PC-9 (cell line): ENCODE measurements at regions not wholly inside any gene's neighbourhood (a gene's known extent, or its start where the extent isn't known, plus 50 kb on each side); places are given as distances from the start of the nearest gene placed in this dataset.

Experiments used
- BruUV-seq: library from RNA; stranded (reverse); fragments of 400-500 nt; replicated peaks from 2 replicates; lab custom pipeline; 2021; lab: Mats Ljungman, UMichigan
- CTCF ChIA-PET: fragments of 300-600 bp; sonication (Branson Sonifier 250); formaldehyde crosslinking; loops from one replicate; lab custom pipeline; 2022; ENCODE audit warnings: antibody characterized with exemption; lab: Charles Lee
- POLR2A ChIA-PET: fragments of 300-600 bp; sonication (Branson Sonifier 250); formaldehyde crosslinking; loops from one replicate; lab custom pipeline; 2022; ENCODE audit warnings: antibody characterized with exemption; ENCODE audit not compliant: unreplicated experiment; lab: Charles Lee
- DNase-seq, 2 experiments: peaks; one replicate each; pipeline versions ENCODE4 v3.0.0 to v3.0.0-alpha.2; 2015 to 2022; ENCODE audit warnings: mixed read lengths in 1 of 2
- H2AFZ ChIP-seq: fragments of 200-600 bp; sonication (generic); 2 replicates; pipeline ENCODE4 v1.8.1; 2017; ENCODE audit warnings: antibody characterized with exemption
- H3F3A ChIP-seq: fragments of 200-600 bp; sonication (generic); 2 replicates; pipeline ENCODE4 v1.8.1; 2017; ENCODE audit warnings: antibody characterized with exemption, mild to moderate bottlenecking, low read depth; ENCODE audit not compliant: insufficient read depth
- H3K27ac ChIP-seq: fragments of 200-600 bp; sonication (generic); 2 replicates; pipeline ENCODE4 v1.6.1; 2016; ENCODE audit warnings: mixed run types
- H3K27me3 ChIP-seq: fragments of 200-600 bp; sonication (generic); 2 replicates; pipeline ENCODE4 v1.6.1; 2016; ENCODE audit warnings: low read depth, mixed run types; ENCODE audit not compliant: insufficient read depth
- H3K36me3 ChIP-seq: fragments of 200-600 bp; sonication (generic); 2 replicates; pipeline ENCODE4 v1.6.1; 2016; ENCODE audit warnings: low read depth, mixed run types
- H3K4me1 ChIP-seq: fragments of 200-600 bp; sonication (generic); replicated peaks from 2 replicates; pipeline ENCODE4 v1.6.1; 2016; ENCODE audit warnings: mixed run types; ENCODE audit not compliant: insufficient read depth
- H3K4me2 ChIP-seq: fragments of 200-600 bp; sonication (generic); 2 replicates; pipeline ENCODE4 v1.6.1; 2017; ENCODE audit warnings: mixed run types
- H3K4me3 ChIP-seq: fragments of 200-600 bp; sonication (generic); 2 replicates; pipeline ENCODE4 v1.6.1; 2016; ENCODE audit warnings: mixed run types
- H3K79me2 ChIP-seq: fragments of 200-600 bp; sonication (generic); 2 replicates; pipeline ENCODE4 v1.6.1; 2017; ENCODE audit warnings: low read depth, mixed run types
- H3K9me2 ChIP-seq: fragments of 200-600 bp; sonication (generic); 2 replicates; pipeline ENCODE4 v1.8.1; 2017; ENCODE audit warnings: mild to moderate bottlenecking; ENCODE audit not compliant: insufficient read depth
- H3K9me3 ChIP-seq: fragments of 200-600 bp; sonication (generic); 2 replicates; pipeline ENCODE4 v1.8.1; 2016; ENCODE audit warnings: low read depth; ENCODE audit not compliant: insufficient read depth
- H4K20me1 ChIP-seq: fragments of 200-600 bp; sonication (generic); 2 replicates; pipeline ENCODE4 v1.8.1; 2017; ENCODE audit not compliant: insufficient read depth
- CTCF ChIP-seq: fragments of 200-600 bp; sonication (generic); conservative IDR thresholded peaks from 2 replicates; pipeline ENCODE4 v1.6.1; 2017; ENCODE audit warnings: mixed run types, antibody characterized with exemption, mild to moderate bottlenecking, moderate library complexity
- EZH2 ChIP-seq: fragments of 200-600 bp; sonication (generic); IDR thresholded peaks from 2 replicates; pipeline ENCODE4 v1.8.0; 2017; ENCODE audit warnings: antibody characterized with exemption, low read depth
- intact Hi-C: fragments of 100-400 bp; cut with micrococcal nuclease; formaldehyde crosslinking; loops from one replicate; pipeline ENCODE4 v1.10.0; 2022; ENCODE audit not compliant: unreplicated experiment

GRCh38 chr10:65710306-65710705 is 1215.5 kb upstream of the LRRTM3 start:
- ChIA-PET POLR2A (no interaction called here), CTCF (no interaction called here)
- Histone ChIP-seq H3K27me3 (no peaks in the 10 kb centered on the region), H3F3A (no peaks in the 10 kb centered on the region), H3K9me3 (no peaks in the 10 kb centered on the region), H3K4me2 (no peak overlapping the region), H2AFZ (no peak overlapping the region), H4K20me1 (no peaks in the 10 kb centered on the region), H3K4me3 (no peak overlapping the region), H3K36me3 (no peaks in the 10 kb centered on the region), H3K27ac (no peak overlapping the region), H3K4me1 (no peaks in the 10 kb centered on the region), H3K9me2 (no peaks in the 10 kb centered on the region), H3K79me2 (no peaks in the 10 kb centered on the region)
- no TSS peak for BruUV-seq
- DNase-seq: no peak
- TF ChIP-seq EZH2: no peak
- no peak for TF ChIP-seq CTCF
- intact Hi-C loops: no loop called here

- no peaks in the 10 kb centered on the region for H3K4me1 ChIP-seq
- H3K4me2 ChIP-seq: no peak overlapping the region
- H3F3A ChIP-seq: no peaks in the 10 kb centered on the region
- H3K27me3 ChIP-seq: no peaks in the 10 kb centered on the region
- H3K4me3 ChIP-seq: no peak overlapping the region
- ChIA-PET POLR2A (no interaction called here), CTCF (no interaction called here)
- H3K27ac ChIP-seq: no peak overlapping the region
- no peak for TF ChIP-seq CTCF
- TF ChIP-seq EZH2: no peak
- no TSS peak for BruUV-seq
- DNase-seq: no peak
- intact Hi-C loops: no loop called here
- H3K36me3 ChIP-seq: no peaks in the 10 kb centered on the region
- H3K9me3 ChIP-seq: no peaks in the 10 kb centered on the region
- H2AFZ ChIP-seq: no peak overlapping the region
- no peaks in the 10 kb centered on the region for H3K9me2 ChIP-seq
- no peaks in the 10 kb centered on the region for H4K20me1 ChIP-seq
- H3K79me2 ChIP-seq: no peaks in the 10 kb centered on the region
Observed at GRCh38 chr10:65719790-65720189, 1206.0 kb upstream of the LRRTM3 start.

GRCh38 chr10:65720901-65721300 is 1204.9 kb upstream of the LRRTM3 start:
- no peak overlapping the region for H2AFZ ChIP-seq
- no TSS peak for BruUV-seq
- H3K9me2 ChIP-seq: no peaks in the 10 kb centered on the region
- no peak for TF ChIP-seq CTCF
- no peak for TF ChIP-seq EZH2
- ChIA-PET CTCF (no interaction called here), POLR2A (no interaction called here)
- H3F3A ChIP-seq: no peaks in the 10 kb centered on the region; the same call in 1 of the 2 replicates
- H3K4me3 ChIP-seq: no peak overlapping the region
- H3K36me3 ChIP-seq: no peaks in the 10 kb centered on the region
- H3K27me3 ChIP-seq: no peaks in the 10 kb centered on the region
- intact Hi-C loops: no loop called here
- H3K27ac ChIP-seq: no peak overlapping the region
- no peaks in the 10 kb centered on the region for H3K9me3 ChIP-seq
- H3K79me2 ChIP-seq: no peaks in the 10 kb centered on the region
- H3K4me2 ChIP-seq: no peak overlapping the region
- DNase-seq: no peak
- H4K20me1 ChIP-seq: no peaks in the 10 kb centered on the region
- no peaks in the 10 kb centered on the region for H3K4me1 ChIP-seq
